Type B pancreatic cell (in vitro differentiated cells): ENCODE measurements at regions not wholly inside any gene's neighbourhood (a gene's known extent, or its start where the extent isn't known, plus 50 kb on each side); places are given as distances from the start of the nearest gene placed in this dataset.

ENCODE experiments used
- DNase-seq: peaks from one replicate; pipeline ENCODE4 v3.0.0; 2021; ENCODE audit warnings: mixed read lengths; ENCODE audit not compliant: unreplicated experiment; ENCODE audit errors: extremely low spot score
- H3K27ac Mint-ChIP-seq: 2 replicates; pipeline ENCODE4 v1.8.0; 2021; ENCODE audit warnings: mild to moderate bottlenecking, mixed read lengths
- H3K27me3 Mint-ChIP-seq: 2 replicates; pipeline ENCODE4 v1.8.0; 2021; ENCODE audit warnings: mixed read lengths
- H3K36me3 Mint-ChIP-seq: 2 replicates; pipeline ENCODE4 v1.8.0; 2021; ENCODE audit warnings: mixed read lengths
- H3K4me1 Mint-ChIP-seq: one replicate; pipeline ENCODE4 v1.8.0; 2021; ENCODE audit warnings: mixed read lengths; ENCODE audit not compliant: unreplicated experiment
- H3K4me3 Mint-ChIP-seq: 2 replicates; pipeline ENCODE4 v1.8.0; 2021; ENCODE audit warnings: mild to moderate bottlenecking, mixed read lengths
- H3K9me3 Mint-ChIP-seq: 2 replicates; pipeline ENCODE4 v1.8.0; 2021; ENCODE audit warnings: mixed read lengths
- TF ChIP-seq, protein P1 (sequence below): fragments of 200-600 bp; sonication (generic); conservative IDR thresholded peaks from 2 replicates; pipeline ENCODE4 v1.5.0; 2021; ENCODE audit warnings: antibody characterized with exemption, mild to moderate bottlenecking

DNA sequence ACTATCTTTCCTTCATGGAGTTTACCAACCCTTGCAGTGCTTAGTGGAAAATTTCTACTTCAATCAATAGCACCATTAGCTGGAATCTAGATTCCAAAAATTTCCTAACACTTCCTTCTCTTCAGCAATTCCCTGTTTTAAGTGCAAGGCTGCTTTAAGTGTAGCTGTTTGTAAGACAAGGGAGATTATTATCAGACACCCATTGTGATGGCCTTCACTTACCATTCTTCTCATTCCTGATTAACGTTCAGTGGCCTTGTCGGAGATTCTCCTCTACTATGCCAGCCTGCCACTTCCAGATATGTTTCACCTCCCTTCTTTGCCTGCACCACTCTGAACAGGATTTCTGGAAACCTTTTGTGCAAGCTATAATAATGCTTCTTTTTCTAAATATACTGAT is 464.9 kb upstream of the ADGRL2 start:
- H3K9me3 Mint-ChIP-seq, result peaks cover 5% of the 10 kb centered on the region
- no peaks in the 10 kb centered on the region for H3K27me3 Mint-ChIP-seq
- DNase-seq, result no peak
- H3K36me3 Mint-ChIP-seq, result no peaks in the 10 kb centered on the region
- H3K27ac Mint-ChIP-seq, result no peak overlapping the region
- H3K4me1 Mint-ChIP-seq, result no peaks in the 10 kb centered on the region
- no peak overlapping the region for H3K4me3 Mint-ChIP-seq
- TF ChIP-seq, protein P1, sequence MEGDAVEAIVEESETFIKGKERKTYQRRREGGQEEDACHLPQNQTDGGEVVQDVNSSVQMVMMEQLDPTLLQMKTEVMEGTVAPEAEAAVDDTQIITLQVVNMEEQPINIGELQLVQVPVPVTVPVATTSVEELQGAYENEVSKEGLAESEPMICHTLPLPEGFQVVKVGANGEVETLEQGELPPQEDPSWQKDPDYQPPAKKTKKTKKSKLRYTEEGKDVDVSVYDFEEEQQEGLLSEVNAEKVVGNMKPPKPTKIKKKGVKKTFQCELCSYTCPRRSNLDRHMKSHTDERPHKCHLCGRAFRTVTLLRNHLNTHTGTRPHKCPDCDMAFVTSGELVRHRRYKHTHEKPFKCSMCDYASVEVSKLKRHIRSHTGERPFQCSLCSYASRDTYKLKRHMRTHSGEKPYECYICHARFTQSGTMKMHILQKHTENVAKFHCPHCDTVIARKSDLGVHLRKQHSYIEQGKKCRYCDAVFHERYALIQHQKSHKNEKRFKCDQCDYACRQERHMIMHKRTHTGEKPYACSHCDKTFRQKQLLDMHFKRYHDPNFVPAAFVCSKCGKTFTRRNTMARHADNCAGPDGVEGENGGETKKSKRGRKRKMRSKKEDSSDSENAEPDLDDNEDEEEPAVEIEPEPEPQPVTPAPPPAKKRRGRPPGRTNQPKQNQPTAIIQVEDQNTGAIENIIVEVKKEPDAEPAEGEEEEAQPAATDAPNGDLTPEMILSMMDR, result no peak

DNA sequence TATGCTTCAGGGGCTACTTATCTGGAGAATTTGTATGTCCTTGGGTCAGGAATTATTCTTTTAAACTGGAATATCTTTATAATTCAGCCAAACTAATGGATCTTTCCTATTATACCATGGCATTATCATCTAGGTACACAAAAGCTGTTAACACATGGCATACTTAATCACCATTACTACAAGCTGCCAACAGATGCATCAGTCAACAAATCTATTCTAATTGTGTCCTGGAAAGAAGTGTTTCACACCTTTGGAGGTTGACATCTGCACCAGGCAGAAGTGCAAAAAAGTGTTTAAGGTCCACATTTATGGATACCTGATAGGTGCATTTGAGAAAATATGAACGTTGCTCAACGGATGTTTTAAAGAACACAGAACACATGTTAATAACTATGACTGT is 470.2 kb upstream of the ADGRL2 start:
- Mint-ChIP-seq H3K4me1 (peaks cover 13% of the 10 kb centered on the region), H3K9me3 (no peaks in the 10 kb centered on the region), H3K27me3 (no peaks in the 10 kb centered on the region), H3K36me3 (no peaks in the 10 kb centered on the region), H3K27ac (no peak overlapping the region), H3K4me3 (no peak overlapping the region)
- TF ChIP-seq, protein P1, result no peak
- DNase-seq, result no peak

DNA sequence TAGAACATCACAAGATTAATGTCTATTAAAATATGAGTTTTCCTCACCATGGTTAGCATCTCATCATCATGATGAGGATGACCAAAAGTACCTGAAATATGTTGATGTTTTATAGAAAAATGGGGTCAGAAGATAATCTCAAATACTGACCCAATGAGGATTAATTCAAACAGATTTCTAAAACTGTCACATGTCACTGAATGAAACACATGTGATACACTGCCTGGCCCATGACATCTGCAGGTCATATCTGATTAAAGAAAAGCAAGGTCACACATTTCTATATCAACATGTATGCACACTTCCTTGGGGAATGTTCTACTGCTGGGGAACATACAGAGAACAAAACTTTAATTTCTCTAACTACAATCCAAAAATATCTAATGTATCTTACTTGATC is 470.6 kb upstream of the ADGRL2 start:
- DNase-seq, result no peak
- Mint-ChIP-seq H3K27me3 (no peaks in the 10 kb centered on the region), H3K36me3 (no peaks in the 10 kb centered on the region), H3K27ac (no peak overlapping the region), H3K4me1 (peaks cover 16% of the 10 kb centered on the region), H3K4me3 (no peak overlapping the region), H3K9me3 (no peaks in the 10 kb centered on the region)
- TF ChIP-seq, protein P1, result no peak

DNA sequence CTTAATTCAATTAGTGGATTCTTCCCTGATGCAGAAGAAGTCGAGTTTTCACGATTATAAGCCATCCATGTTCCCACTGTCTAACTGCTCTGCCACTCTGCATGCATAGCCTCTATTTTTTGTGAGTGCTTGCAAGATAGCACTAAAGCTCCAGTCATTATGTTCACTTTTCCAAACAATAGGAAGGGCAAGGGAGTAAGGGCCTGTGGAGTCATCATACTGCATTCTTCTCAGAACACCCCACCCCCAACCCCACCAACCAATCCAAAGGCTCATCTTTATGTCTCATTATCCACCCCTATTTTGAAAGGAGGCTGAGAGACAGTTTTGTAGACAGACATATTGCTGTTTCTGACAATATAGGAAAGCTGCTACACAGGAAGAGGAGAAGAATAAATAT is 471.7 kb upstream of the ADGRL2 start:
- DNase-seq, result no peak
- Mint-ChIP-seq H3K4me3 (no peak overlapping the region), H3K9me3 (no peaks in the 10 kb centered on the region), H3K27ac (no peak overlapping the region), H3K4me1 (peaks cover 16% of the 10 kb centered on the region), H3K27me3 (no peaks in the 10 kb centered on the region), H3K36me3 (no peaks in the 10 kb centered on the region)
- TF ChIP-seq, protein P1, result no peak

DNA sequence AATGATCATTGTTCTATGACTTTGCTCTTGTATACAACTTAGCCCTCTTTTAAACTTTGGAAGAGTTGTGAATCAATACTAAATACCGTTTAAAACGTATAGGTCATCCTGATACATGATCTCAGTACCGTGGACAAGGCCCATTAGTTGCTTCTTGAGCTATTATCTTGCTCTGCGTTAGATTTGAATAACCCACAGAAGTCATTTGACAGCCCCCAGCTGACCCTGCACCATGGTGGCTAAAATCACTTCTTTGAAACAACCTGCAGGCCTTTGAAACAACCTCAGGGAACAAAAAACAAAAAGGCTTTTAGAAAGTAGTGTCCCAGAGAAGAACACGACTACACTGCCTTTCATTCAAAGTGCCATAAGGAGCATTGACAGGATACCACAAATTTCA is 473.0 kb upstream of the ADGRL2 start:
- H3K27ac Mint-ChIP-seq, result no peak overlapping the region
- peaks cover 3% of the 10 kb centered on the region for H3K27me3 Mint-ChIP-seq
- TF ChIP-seq, protein P1, result no peak
- no peak overlapping the region for H3K4me3 Mint-ChIP-seq
- no peaks in the 10 kb centered on the region for H3K36me3 Mint-ChIP-seq
- H3K4me1 Mint-ChIP-seq, result peaks cover 16% of the 10 kb centered on the region
- DNase-seq, result no peak
- H3K9me3 Mint-ChIP-seq, result no peaks in the 10 kb centered on the region

DNA sequence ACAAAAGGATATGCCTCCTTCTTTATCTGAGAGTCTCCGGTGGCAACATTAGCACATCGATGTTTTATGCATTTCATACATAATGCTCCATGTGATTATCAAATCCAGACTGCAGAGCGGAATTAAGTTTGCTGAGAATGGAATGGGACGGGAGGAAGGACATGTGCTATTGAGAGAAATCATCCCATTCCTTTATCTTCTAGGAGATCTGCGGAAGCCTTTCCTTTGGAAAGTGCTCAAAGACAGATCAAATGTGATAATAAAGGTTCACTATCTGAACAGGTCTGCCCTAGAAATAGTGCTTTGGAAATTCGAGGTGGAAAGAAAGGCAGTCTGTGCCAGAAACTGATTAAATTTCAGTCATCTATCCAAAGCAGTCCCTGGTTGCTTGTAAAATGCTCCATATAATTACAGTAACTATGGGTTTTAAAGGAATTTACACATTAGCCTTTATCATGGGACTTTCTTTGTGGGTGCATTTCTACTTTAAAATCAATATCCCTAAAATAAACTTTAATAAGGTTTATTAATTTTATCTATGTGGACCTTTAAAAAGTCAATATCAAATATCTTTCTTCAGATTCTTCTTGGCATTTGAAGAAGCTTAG is 473.5 kb upstream of the ADGRL2 start:
- H3K9me3 Mint-ChIP-seq, result no peaks in the 10 kb centered on the region

More for the DNA sequence above, 473.5 kb upstream of the ADGRL2 start:
- TF ChIP-seq, protein P1, result no peak
- H3K36me3 Mint-ChIP-seq, result no peaks in the 10 kb centered on the region
- no peak overlapping the region for H3K4me3 Mint-ChIP-seq
- no peak for DNase-seq
- no peak overlapping the region for H3K27ac Mint-ChIP-seq
- peaks cover 16% of the 10 kb centered on the region for H3K4me1 Mint-ChIP-seq
- peaks cover 3% of the 10 kb centered on the region for H3K27me3 Mint-ChIP-seq
